ENCODE measurements at regions not wholly inside any gene's neighbourhood (a gene's known extent, or its start where the extent isn't known, plus 50 kb on each side); places are given as distances from the start of the nearest gene placed in this dataset.

DNA sequence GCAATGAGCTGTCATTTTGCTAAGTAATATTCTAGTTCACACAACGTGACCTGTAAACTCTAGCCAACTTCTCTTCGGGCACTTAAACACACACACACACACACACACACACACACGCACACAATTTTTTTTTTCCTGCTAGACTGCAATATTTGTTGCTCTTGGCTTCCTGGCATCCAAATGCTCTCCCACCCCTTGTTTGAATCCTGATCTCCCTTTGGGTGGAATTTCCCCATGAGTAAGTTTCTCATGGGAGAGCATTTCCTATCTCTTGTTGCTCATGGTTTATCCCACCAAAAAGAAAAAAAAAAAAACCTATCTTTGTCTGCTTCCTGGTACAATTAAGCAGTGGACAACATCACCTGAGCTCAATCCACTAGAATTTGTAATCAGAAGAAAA lies 54.7 kb upstream of the TSLP start:
- peak; percentile 75 for DNase-seq

DNA sequence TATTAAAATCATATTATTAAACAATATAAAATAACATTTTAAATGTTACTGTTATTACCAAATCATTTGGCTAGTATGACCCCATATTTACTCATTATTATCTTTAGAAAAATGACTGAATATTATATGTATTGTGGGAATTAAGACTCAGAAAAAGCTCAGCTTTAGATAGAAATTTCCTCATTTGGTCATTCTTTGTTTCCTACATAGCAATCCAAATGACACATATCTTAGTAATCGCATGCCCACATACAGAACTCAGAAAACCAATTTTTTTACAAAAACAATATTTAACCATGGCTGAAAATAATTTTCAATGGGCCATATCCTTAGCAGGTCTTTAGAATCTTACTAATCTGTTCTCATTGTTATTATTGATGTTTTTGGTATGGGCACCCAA lies 53.8 kb upstream of the TSLP start:
- no peak for DNase-seq
